Glutamatergic neuron (in vitro differentiated cells): ENCODE measurements at regions not wholly inside any gene's neighbourhood (a gene's known extent, or its start where the extent isn't known, plus 50 kb on each side); places are given as distances from the start of the nearest gene placed in this dataset.

Experiments used
- DNase-seq: peaks from one replicate; pipeline ENCODE4 v3.0.0; 2022
- H3K27ac Mint-ChIP-seq: one replicate; pipeline ENCODE4 v1.8.0; 2020; ENCODE audit warnings: mild to moderate bottlenecking, mixed read lengths, inconsistent platforms; ENCODE audit not compliant: unreplicated experiment
- H3K27me3 Mint-ChIP-seq: one replicate; pipeline ENCODE4 v1.8.0; 2020; ENCODE audit warnings: mild to moderate bottlenecking, moderate library complexity, mixed read lengths, inconsistent platforms; ENCODE audit not compliant: unreplicated experiment
- H3K36me3 Mint-ChIP-seq: one replicate; pipeline ENCODE4 v1.8.0; 2020; ENCODE audit warnings: mild to moderate bottlenecking, mixed read lengths, inconsistent platforms; ENCODE audit not compliant: unreplicated experiment
- H3K4me1 Mint-ChIP-seq: one replicate; pipeline ENCODE4 v1.8.0; 2020; ENCODE audit warnings: mild to moderate bottlenecking, low read depth, mixed read lengths, inconsistent platforms; ENCODE audit not compliant: unreplicated experiment
- H3K4me3 Mint-ChIP-seq: one replicate; pipeline ENCODE4 v1.8.0; 2020; ENCODE audit warnings: mild to moderate bottlenecking, mixed read lengths, inconsistent platforms; ENCODE audit not compliant: unreplicated experiment
- H3K9me3 Mint-ChIP-seq: one replicate; pipeline ENCODE4 v1.8.0; 2020; ENCODE audit warnings: mild to moderate bottlenecking, moderate library complexity, mixed read lengths, inconsistent platforms; ENCODE audit not compliant: unreplicated experiment
- TF ChIP-seq, protein P1 (sequence below): fragments of 200-600 bp; sonication (generic); IDR thresholded peaks from one replicate; pipeline ENCODE4 v1.5.0; 2021; ENCODE audit not compliant: partially characterized antibody, unreplicated experiment

DNA sequence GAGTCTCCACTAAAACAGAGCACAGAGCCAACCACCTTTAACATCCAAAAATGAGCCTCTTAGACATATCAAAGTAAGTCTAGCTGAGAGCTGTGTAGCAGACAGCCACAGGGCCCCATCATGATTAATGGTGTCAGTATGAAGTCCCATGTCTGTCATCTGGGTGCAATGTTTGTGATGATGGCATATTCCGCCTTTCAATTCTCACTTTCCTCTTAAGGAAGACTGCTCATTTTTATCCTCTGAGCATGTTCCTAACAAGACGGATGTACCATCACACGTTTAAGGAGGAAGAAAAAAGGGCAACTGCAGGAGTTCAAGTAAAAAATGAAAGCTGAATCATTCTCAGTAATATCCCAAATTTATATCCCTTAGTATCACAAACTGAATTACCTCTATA lies 85.8 kb upstream of the KCNMB2 start:
- TF ChIP-seq, protein P1, sequence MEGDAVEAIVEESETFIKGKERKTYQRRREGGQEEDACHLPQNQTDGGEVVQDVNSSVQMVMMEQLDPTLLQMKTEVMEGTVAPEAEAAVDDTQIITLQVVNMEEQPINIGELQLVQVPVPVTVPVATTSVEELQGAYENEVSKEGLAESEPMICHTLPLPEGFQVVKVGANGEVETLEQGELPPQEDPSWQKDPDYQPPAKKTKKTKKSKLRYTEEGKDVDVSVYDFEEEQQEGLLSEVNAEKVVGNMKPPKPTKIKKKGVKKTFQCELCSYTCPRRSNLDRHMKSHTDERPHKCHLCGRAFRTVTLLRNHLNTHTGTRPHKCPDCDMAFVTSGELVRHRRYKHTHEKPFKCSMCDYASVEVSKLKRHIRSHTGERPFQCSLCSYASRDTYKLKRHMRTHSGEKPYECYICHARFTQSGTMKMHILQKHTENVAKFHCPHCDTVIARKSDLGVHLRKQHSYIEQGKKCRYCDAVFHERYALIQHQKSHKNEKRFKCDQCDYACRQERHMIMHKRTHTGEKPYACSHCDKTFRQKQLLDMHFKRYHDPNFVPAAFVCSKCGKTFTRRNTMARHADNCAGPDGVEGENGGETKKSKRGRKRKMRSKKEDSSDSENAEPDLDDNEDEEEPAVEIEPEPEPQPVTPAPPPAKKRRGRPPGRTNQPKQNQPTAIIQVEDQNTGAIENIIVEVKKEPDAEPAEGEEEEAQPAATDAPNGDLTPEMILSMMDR, result no peak
- DNase-seq, result no peak
- Mint-ChIP-seq H3K27ac (no peak overlapping the region), H3K4me1 (no peaks in the 10 kb centered on the region), H3K4me3 (no peak overlapping the region), H3K36me3 (peaks cover 3% of the 10 kb centered on the region), H3K27me3 (no peaks in the 10 kb centered on the region), H3K9me3 (no peaks in the 10 kb centered on the region)

DNA sequence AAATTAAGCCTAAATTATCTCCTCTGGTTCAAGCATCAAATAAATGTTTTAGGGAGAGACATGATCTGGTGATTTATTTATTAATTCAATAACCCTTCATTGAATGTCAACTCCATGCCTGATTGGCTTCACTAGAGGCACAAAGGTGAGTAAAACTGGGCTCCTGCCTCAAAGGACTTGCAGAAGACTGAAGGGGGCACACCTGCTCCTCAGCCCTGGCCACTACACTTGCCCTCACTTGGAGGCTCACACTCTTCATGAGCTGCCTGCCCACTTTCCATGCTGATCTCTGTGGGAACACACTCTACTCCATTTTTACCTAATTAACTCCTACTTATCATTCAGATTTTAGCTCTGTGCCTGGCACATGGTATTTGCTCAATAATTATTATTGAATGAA lies 84.4 kb upstream of the KCNMB2 start:
- TF ChIP-seq, protein P1, result no peak
- DNase-seq, result no peak
- H3K27me3 Mint-ChIP-seq, result no peaks in the 10 kb centered on the region
- H3K4me3 Mint-ChIP-seq, result no peak overlapping the region
- peaks cover 2% of the 10 kb centered on the region for H3K4me1 Mint-ChIP-seq
- peaks cover 3% of the 10 kb centered on the region for H3K36me3 Mint-ChIP-seq
- H3K9me3 Mint-ChIP-seq, result no peaks in the 10 kb centered on the region
- no peak overlapping the region for H3K27ac Mint-ChIP-seq

DNA sequence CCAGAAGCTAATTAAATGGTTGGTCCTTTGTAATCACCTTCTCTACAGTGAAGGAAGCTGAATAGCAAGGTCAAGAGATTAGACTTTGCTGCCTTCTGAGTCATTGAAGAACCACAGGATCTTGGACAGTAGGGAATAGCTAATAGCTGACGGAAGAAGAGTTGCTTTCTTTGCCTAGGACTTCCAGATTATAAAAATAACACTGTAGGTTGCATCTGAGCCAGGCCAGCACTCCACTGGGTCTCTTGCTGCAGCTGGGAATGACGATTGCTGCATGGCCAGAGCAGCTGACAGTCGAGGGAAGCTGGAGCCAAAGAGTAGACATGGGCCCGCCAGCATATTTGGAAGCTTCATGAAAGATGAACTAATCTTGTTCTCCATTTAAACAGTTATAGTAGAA lies 81.5 kb upstream of the KCNMB2 start:
- Mint-ChIP-seq H3K4me1 (peaks cover 2% of the 10 kb centered on the region), H3K9me3 (no peaks in the 10 kb centered on the region), H3K4me3 (no peak overlapping the region), H3K27me3 (peaks cover under 1% of the 10 kb centered on the region), H3K36me3 (no peaks in the 10 kb centered on the region), H3K27ac (no peak overlapping the region)
- TF ChIP-seq, protein P1, result no peak
- DNase-seq, result no peak

DNA sequence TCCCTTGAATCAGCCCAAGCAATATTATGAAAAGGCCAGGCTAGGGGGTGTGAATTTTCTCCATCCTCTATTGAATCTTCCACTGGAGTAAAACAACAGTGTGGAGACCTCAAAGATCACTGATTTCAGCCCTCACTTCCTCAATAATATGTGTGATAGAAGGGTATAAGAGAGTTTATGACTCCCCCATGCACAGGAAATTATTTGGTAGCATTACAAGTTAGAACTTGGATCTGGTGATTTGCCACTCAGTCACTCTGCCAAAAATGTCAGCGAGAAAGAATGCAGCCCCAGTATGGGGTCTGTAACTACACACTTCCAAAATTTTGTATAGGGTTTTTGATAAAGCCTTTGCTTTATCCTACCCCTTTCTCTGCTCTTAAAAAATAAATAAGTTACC lies 81.0 kb upstream of the KCNMB2 start:
- TF ChIP-seq, protein P1, result no peak

DNA sequence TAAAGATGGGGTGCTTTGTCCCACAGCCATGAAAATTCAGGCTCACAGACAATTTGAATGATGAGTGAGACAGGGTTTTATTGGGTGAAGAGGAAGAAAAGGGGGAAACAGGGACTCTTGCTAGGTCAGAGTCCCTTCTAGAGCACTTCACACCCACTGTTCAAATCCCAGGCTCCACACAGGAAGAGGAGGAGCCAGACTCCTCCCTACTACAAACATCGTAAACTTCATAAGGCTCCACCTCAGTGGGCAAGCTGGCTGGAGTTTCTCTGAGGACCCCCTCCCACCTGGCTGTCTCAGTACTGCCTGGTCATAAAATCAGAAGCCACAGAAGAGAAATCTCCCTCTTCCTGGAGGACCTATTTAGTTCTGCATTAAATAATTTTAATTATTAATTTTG lies 80.3 kb upstream of the KCNMB2 start:
- peaks cover 3% of the 10 kb centered on the region for H3K27me3 Mint-ChIP-seq
- no peaks in the 10 kb centered on the region for H3K9me3 Mint-ChIP-seq
- H3K36me3 Mint-ChIP-seq, result no peaks in the 10 kb centered on the region
- no peak overlapping the region for H3K27ac Mint-ChIP-seq
- no peak for DNase-seq
- TF ChIP-seq, protein P1, result no peak
- H3K4me3 Mint-ChIP-seq, result no peak overlapping the region
- peaks cover 2% of the 10 kb centered on the region for H3K4me1 Mint-ChIP-seq

More for the DNA sequence above, 81.0 kb upstream of the KCNMB2 start:
- peaks cover 3% of the 10 kb centered on the region for H3K27me3 Mint-ChIP-seq
- H3K27ac Mint-ChIP-seq, result no peak overlapping the region
- H3K4me3 Mint-ChIP-seq, result no peak overlapping the region
- H3K4me1 Mint-ChIP-seq, result peaks cover 2% of the 10 kb centered on the region
- DNase-seq, result no peak
- no peaks in the 10 kb centered on the region for H3K9me3 Mint-ChIP-seq
- H3K36me3 Mint-ChIP-seq, result no peaks in the 10 kb centered on the region
